ENCODE measurements at regions not wholly inside any gene's neighbourhood (a gene's known extent, or its start where the extent isn't known, plus 50 kb on each side); places are given as distances from the start of the nearest gene placed in this dataset.

GRCh38 chr2:780002-780401, 102.8 kb upstream of the TMEM18 start:
- TF ChIP-seq CTCF (IDR thresholded peaks at IDR 0.05; ENCODE audit: poor library complexity) (no peak), EZH2phosphoT487 (IDR thresholded peaks at IDR 0.05; ENCODE audit: low read depth, severe bottlenecking, unreplicated experiment) (no peak), EZH2 (IDR thresholded peaks at IDR 0.05; ENCODE audit: borderline replicate concordance) (no peak)

Measured in hepatocyte (in vitro differentiated cells).